GM21367 (cell line): ENCODE measurements at regions not wholly inside any gene's neighbourhood (a gene's known extent, or its start where the extent isn't known, plus 50 kb on each side); places are given as distances from the start of the nearest gene placed in this dataset.

ENCODE experiments used
- ATAC-seq: cut with Tn5 transposase; IDR thresholded peaks from one replicate; pipeline ENCODE4 v1.9.1; 2021; ENCODE audit not compliant: unreplicated experiment

- ATAC-seq: no peak
Observed at GRCh38 chr2:54360055-54360792, 95.9 kb upstream of the SPTBN1 start.

- ATAC-seq: no peak
Observed at GRCh38 chr2:54364409-54364808, 91.7 kb upstream of the SPTBN1 start.

GRCh38 chr2:54365661-54366060, 90.5 kb upstream of the SPTBN1 start:
- no peak for ATAC-seq

GRCh38 chr2:54366487-54367280, 89.4 kb upstream of the SPTBN1 start:
- ATAC-seq: no peak

- ATAC-seq: no peak
Observed at GRCh38 chr2:54370405-54371104, 85.6 kb upstream of the SPTBN1 start.

- ATAC-seq: no peak
Observed at GRCh38 chr2:54371460-54372065, 84.6 kb upstream of the SPTBN1 start.

- ATAC-seq: no peak
Observed at GRCh38 chr2:54372361-54372760, 83.8 kb upstream of the SPTBN1 start.

GRCh38 chr2:54373855-54374254, 82.3 kb upstream of the SPTBN1 start:
- ATAC-seq: no peak

- ATAC-seq: no peak
Observed at GRCh38 chr2:54374591-54375364, 81.3 kb upstream of the SPTBN1 start.

GRCh38 chr2:54377451-54377850, 78.7 kb upstream of the SPTBN1 start:
- no peak for ATAC-seq

GRCh38 chr2:54377901-54378493, 78.1 kb upstream of the SPTBN1 start:
- no peak for ATAC-seq

GRCh38 chr2:54380670-54381069, 75.5 kb upstream of the SPTBN1 start:
- no peak for ATAC-seq

GRCh38 chr2:54381293-54381692, 74.8 kb upstream of the SPTBN1 start:
- no peak for ATAC-seq

GRCh38 chr2:54382601-54383000, 73.5 kb upstream of the SPTBN1 start:
- ATAC-seq: no peak

GRCh38 chr2:54384301-54385203, 71.6 kb upstream of the SPTBN1 start:
- no peak for ATAC-seq

GRCh38 chr2:54385271-54385670, 70.9 kb upstream of the SPTBN1 start:
- ATAC-seq: no peak

- ATAC-seq: no peak
Observed at GRCh38 chr2:54386585-54386984, 69.5 kb upstream of the SPTBN1 start.

- no peak for ATAC-seq
Observed at GRCh38 chr2:54387059-54387991, 68.8 kb upstream of the SPTBN1 start.
